SK-N-SH (cell line): ENCODE measurements at regions not wholly inside any gene's neighbourhood (a gene's known extent, or its start where the extent isn't known, plus 50 kb on each side); places are given as distances from the start of the nearest gene placed in this dataset.
A peak's percentile ranks its signal among the peaks of the same experiment; 100 is the strongest.

ENCODE experiments used
- CTCF ChIA-PET: fragments of 300-600, 350-600 bp; formaldehyde crosslinking; extraction: SDS; loops from one replicate; lab custom pipeline; 2021; lab: Yijun Ruan, JAX
- POLR2A ChIA-PET: fragments of 350-600 bp; sonication (Branson Sonifier 250); formaldehyde crosslinking; extraction: SDS; loops from one replicate; lab custom pipeline; 2020; ENCODE audit warnings: antibody characterized with exemption, inconsistent platforms; lab: Yijun Ruan, JAX
- DNase-seq: peaks from one replicate; pipeline ENCODE4 v3.0.0; 2012
- H2AFZ ChIP-seq: fragments of 200-600 bp; sonication (generic); 2 replicates; pipeline ENCODE4 v1.8.1; 2016; ENCODE audit warnings: antibody characterized with exemption, mild to moderate bottlenecking, low read depth
- H3F3A ChIP-seq: fragments of 200-600 bp; sonication (generic); replicated peaks from 2 replicates; pipeline ENCODE3; 2016; ENCODE audit warnings: antibody characterized with exemption, mild to moderate bottlenecking; ENCODE audit not compliant: insufficient read depth
- H3K27ac ChIP-seq, 2 experiments: fragments of 200-500 bp in 1 of 2; fragments of 200-600 bp in 1 of 2; sonication (Bioruptor generic) in 1 of 2; sonication (generic), shearing (Covaris generic) in 1 of 2; 2 replicates each; pipeline versions ENCODE4 v1.5.1 to v1.6.1; 2014 to 2016; ENCODE audit warnings: low read depth in 2 of 2, inconsistent platforms in 1 of 2, low read length in 1 of 2, mild to moderate bottlenecking in 1 of 2, mixed read lengths in 1 of 2
- H3K27me3 ChIP-seq: fragments of 200-600 bp; sonication (generic), shearing (Covaris generic); 2 replicates; pipeline ENCODE4 v1.6.1; 2016; ENCODE audit warnings: mixed run types; ENCODE audit not compliant: insufficient read depth
- H3K36me3 ChIP-seq, 2 experiments: fragments of 200-500 bp in 1 of 2; fragments of 200-600 bp in 1 of 2; sonication (Bioruptor generic) in 1 of 2; sonication (generic) in 1 of 2; replicated peaks in 1 of 2; 2 replicates each; pipeline versions ENCODE3 to v1.5.1; 2014 to 2016; ENCODE audit warnings: low read length in 1 of 2, mild to moderate bottlenecking in 1 of 2; ENCODE audit not compliant: insufficient read depth in 2 of 2, control insufficient read depth in 1 of 2
- H3K4me1 ChIP-seq, 2 experiments: fragments of 200-500 bp in 1 of 2; fragments of 200-600 bp in 1 of 2; sonication (Bioruptor generic) in 1 of 2; sonication (generic), shearing (Covaris generic) in 1 of 2; 2 replicates each; pipeline versions ENCODE4 v1.5.1 to v1.6.1; 2014 to 2016; ENCODE audit warnings: low read depth in 1 of 2, low read length in 1 of 2, mixed run types in 1 of 2; ENCODE audit not compliant: insufficient read depth in 2 of 2, control insufficient read depth in 1 of 2
- H3K4me2 ChIP-seq: fragments of 200-600 bp; sonication (generic), shearing (Covaris generic); 2 replicates; pipeline ENCODE4 v1.6.1; 2017; ENCODE audit warnings: mixed run types
- H3K4me3 ChIP-seq, 2 experiments: fragments of 200-500 bp in 1 of 2; fragments of 200-600 bp in 1 of 2; sonication (Bioruptor generic) in 1 of 2; sonication (generic), shearing (Covaris generic) in 1 of 2; 2 replicates each; pipeline versions ENCODE4 v1.5.1 to v1.8.1; 2014 to 2016; ENCODE audit warnings: low read depth in 2 of 2, inconsistent platforms in 1 of 2, low read length in 1 of 2, mild to moderate bottlenecking in 1 of 2, mixed read lengths in 1 of 2, moderate library complexity in 1 of 2
- H3K79me2 ChIP-seq: fragments of 200-600 bp; sonication (generic); 2 replicates; pipeline ENCODE4 v1.8.1; 2017; ENCODE audit warnings: mild to moderate bottlenecking; ENCODE audit not compliant: insufficient read depth
- H3K9ac ChIP-seq: fragments of 200-600 bp; sonication (generic); 2 replicates; pipeline ENCODE4 v1.6.1; 2017; ENCODE audit warnings: mixed run types
- H3K9me2 ChIP-seq: fragments of 200-600 bp; sonication (generic); 2 replicates; pipeline ENCODE4 v1.6.1; 2017; ENCODE audit warnings: mixed run types
- H3K9me3 ChIP-seq: fragments of 200-600 bp; sonication (generic); 2 replicates; pipeline ENCODE4 v1.6.1; 2017; ENCODE audit warnings: mixed run types, mild to moderate bottlenecking, moderate library complexity
- H4K20me1 ChIP-seq: fragments of 200-600 bp; sonication (generic); 2 replicates; pipeline ENCODE4 v1.6.1; 2017; ENCODE audit warnings: mild to moderate bottlenecking, mixed run types; ENCODE audit not compliant: insufficient read depth
- CTCF ChIP-seq: fragments of 200-600 bp; sonication (generic); IDR thresholded peaks from 2 replicates; pipeline ENCODE4 v1.6.1; 2017; ENCODE audit warnings: antibody characterized with exemption, mild to moderate bottlenecking, moderate library complexity
- ELF1 ChIP-seq: IDR thresholded peaks from 2 replicates; pipeline ENCODE4 v1.4.0; 2012
- EZH2phosphoT487 ChIP-seq: fragments of 200-600 bp; sonication (generic); IDR thresholded peaks from 2 replicates; pipeline ENCODE4 v1.6.1; 2017; ENCODE audit warnings: low read depth, mixed run types, mild to moderate bottlenecking, antibody characterized with exemption, moderate library complexity, borderline replicate concordance
- FOSL2 ChIP-seq: IDR thresholded peaks from 2 replicates; pipeline ENCODE4 v1.4.0; 2012; ENCODE audit warnings: low read depth, mild to moderate bottlenecking, moderate library complexity, borderline replicate concordance
- FOXJ3 ChIP-seq: sonication (generic); formaldehyde crosslinking; IDR thresholded peaks from 2 replicates; pipeline ENCODE4 v1.5.1; 2020; ENCODE audit warnings: mild to moderate bottlenecking, missing genetic modification reagents
- FOXM1 ChIP-seq: IDR thresholded peaks from 2 replicates; pipeline ENCODE4 v1.4.0; 2012; ENCODE audit warnings: low read depth, mild to moderate bottlenecking
- GABPA ChIP-seq: IDR thresholded peaks from 2 replicates; pipeline ENCODE4 v1.4.0; 2012; ENCODE audit warnings: low read depth, mild to moderate bottlenecking
- GATA2 ChIP-seq: sonication (generic); formaldehyde crosslinking; IDR thresholded peaks from 2 replicates; pipeline ENCODE4 v1.5.0; 2020; ENCODE audit warnings: mild to moderate bottlenecking, missing genetic modification reagents
- IRF3 ChIP-seq: fragments of 150-350 bp; IDR thresholded peaks from 2 replicates; pipeline ENCODE4 v1.6.1; 2016; ENCODE audit warnings: mild to moderate bottlenecking, low read depth, low read length
- MAX ChIP-seq: IDR thresholded peaks from 2 replicates; pipeline ENCODE4 v1.4.0; 2012; ENCODE audit warnings: low read depth
- MXI1 ChIP-seq: IDR thresholded peaks from 2 replicates; pipeline ENCODE4 v1.6.1; 2012; ENCODE audit warnings: mild to moderate bottlenecking, low read depth, low read length, improper control_type of control experiment
- NFIC ChIP-seq: IDR thresholded peaks from 2 replicates; pipeline ENCODE4 v1.4.0; 2012; ENCODE audit warnings: borderline replicate concordance
- RAD21 ChIP-seq: IDR thresholded peaks from 2 replicates; pipeline ENCODE4 v1.6.1; 2012; ENCODE audit warnings: mild to moderate bottlenecking, low read length
- RFX5 ChIP-seq: IDR thresholded peaks from 2 replicates; pipeline ENCODE4 v1.6.1; 2012; ENCODE audit warnings: mild to moderate bottlenecking, improper control_type of control experiment, low read length
- RXRA ChIP-seq: IDR thresholded peaks from 2 replicates; pipeline ENCODE4 v1.4.0; 2012; ENCODE audit warnings: low read depth, mild to moderate bottlenecking, borderline replicate concordance
- SIN3A ChIP-seq: IDR thresholded peaks from 2 replicates; pipeline ENCODE4 v1.6.1; 2012; ENCODE audit warnings: low read depth, mild to moderate bottlenecking, low read length, moderate library complexity, borderline replicate concordance
- TAF1 ChIP-seq: IDR thresholded peaks from 2 replicates; pipeline ENCODE4 v1.6.1; 2012; ENCODE audit warnings: low read depth, mild to moderate bottlenecking, low read length, moderate library complexity, borderline replicate concordance
- TEAD4 ChIP-seq: IDR thresholded peaks from 2 replicates; pipeline ENCODE4 v1.4.0; 2012; ENCODE audit warnings: mild to moderate bottlenecking, borderline replicate concordance; ENCODE audit not compliant: insufficient read depth
- USF2 ChIP-seq: fragments of 150-350 bp; IDR thresholded peaks from 2 replicates; pipeline ENCODE4 v1.6.1; 2017; ENCODE audit warnings: antibody characterized with exemption, low read length, low read depth, borderline replicate concordance
- WGBS: methylation state at CpG from one replicate; pipeline ENCODE4 v1.1.6; 2017; ENCODE audit warnings: low lambda C conversion rate; 5-methylcytosine and 5-hydroxymethylcytosine counted together
- TF ChIP-seq, protein P1 (sequence below): IDR thresholded peaks from 2 replicates; pipeline ENCODE4 v1.4.0; 2012; ENCODE audit warnings: low read depth, borderline replicate concordance

DNA sequence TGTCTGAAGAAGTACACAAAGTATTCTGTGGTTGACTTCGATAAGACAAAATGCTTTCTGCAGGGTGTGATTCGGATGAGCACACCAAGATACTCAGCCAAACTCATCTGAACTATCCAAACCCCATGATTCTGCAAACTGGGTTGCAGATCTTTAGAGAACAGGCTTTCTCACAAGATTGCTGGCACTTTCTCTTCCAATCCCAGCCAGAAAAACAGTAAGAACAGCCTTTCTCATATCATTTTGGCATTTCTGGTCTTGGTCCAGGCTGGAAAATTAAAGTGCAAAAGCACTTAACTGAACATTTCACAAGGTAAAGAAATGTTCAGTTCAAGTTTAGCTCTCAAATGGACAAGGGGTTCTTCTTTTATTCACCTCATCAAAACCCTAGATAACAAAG, 269.1 kb downstream of the NR2F1-AS1 start:
- H3K4me3 ChIP-seq, result no peak overlapping the region
- no peaks in the 10 kb centered on the region for H3F3A ChIP-seq
- no peak for DNase-seq
- CTCF ChIA-PET, result interaction anchor here (1.8 kb wide), 1 partner anchor 10 kb away, joined by 6 read pairs; no protein-coding TSS in a partner anchor
- TF ChIP-seq TEAD4 (no peak), MXI1 (no peak), FOSL2 (no peak), USF2 (no peak)
- TF ChIP-seq, all 33 proteins: peak for 0
- POLR2A ChIA-PET, result no interaction called here
- no peaks in the 10 kb centered on the region for H3K79me2 ChIP-seq
- no peak overlapping the region for H3K27ac ChIP-seq
- H3K4me1 ChIP-seq, result peaks cover 0 to 9% of the 10 kb centered on the region in 2 experiments; a peak in 2 of 4 replicates
- no peak overlapping the region for H3K9ac ChIP-seq
- H3K27me3 ChIP-seq, result no peaks in the 10 kb centered on the region
- no peaks in the 10 kb centered on the region for H3K9me3 ChIP-seq
- H3K9me2 ChIP-seq, result no peaks in the 10 kb centered on the region
- H4K20me1 ChIP-seq, result no peaks in the 10 kb centered on the region
- H2AFZ ChIP-seq, result no peak overlapping the region
- H3K36me3 ChIP-seq, result no peaks in the 10 kb centered on the region
- 76% methylated on average over 2 of the region's 2 CpGs for WGBS
- no peak overlapping the region for H3K4me2 ChIP-seq

- Histone ChIP-seq H3K4me1 (peaks cover 9% of the 10 kb centered on the region in 2 experiments; a peak in 3 of 4 replicates), H2AFZ (no peak overlapping the region), H3K9ac (no peak overlapping the region), H4K20me1 (no peaks in the 10 kb centered on the region), H3K79me2 (no peaks in the 10 kb centered on the region), H3K9me3 (no peaks in the 10 kb centered on the region), H3F3A (no peaks in the 10 kb centered on the region), H3K36me3 (no peaks in the 10 kb centered on the region), H3K4me3 (no peak overlapping the region), H3K27me3 (no peaks in the 10 kb centered on the region), H3K4me2 (no peak overlapping the region), H3K27ac (peak overlapping the region in 1 of 2 experiments; percentile 24; a peak in 1 of 4 replicates), H3K9me2 (no peaks in the 10 kb centered on the region)
- ChIA-PET CTCF (no interaction called here), POLR2A (no interaction called here)
- no peak for DNase-seq
- no peak for TF ChIP-seq IRF3
- TF ChIP-seq SIN3A, result no peak
- TF ChIP-seq ELF1, result no peak
- TF ChIP-seq FOXJ3 (CRISPR knock-in tag), result no peak
- no peak for TF ChIP-seq RAD21
- TF ChIP-seq EZH2phosphoT487, result no peak
- TF ChIP-seq GATA2 (CRISPR knock-in tag), result peak; percentile 33; the same call in 1 of the 2 replicates
- peak; percentile 62; the same call in 1 of the 2 replicates for TF ChIP-seq FOXM1
- no peak for TF ChIP-seq GABPA
- TF ChIP-seq RFX5, result no peak
- TF ChIP-seq RXRA, result 0 out of 2 replicates have a peak, but pooled peaks have one; percentile 18
- peak; percentile 94 for TF ChIP-seq NFIC
- no peak for TF ChIP-seq CTCF
- no peak for TF ChIP-seq TAF1
- no peak for TF ChIP-seq MAX
- TF ChIP-seq FOSL2, result peak; percentile 71
- no peak for TF ChIP-seq MXI1
- TF ChIP-seq, protein P1, sequence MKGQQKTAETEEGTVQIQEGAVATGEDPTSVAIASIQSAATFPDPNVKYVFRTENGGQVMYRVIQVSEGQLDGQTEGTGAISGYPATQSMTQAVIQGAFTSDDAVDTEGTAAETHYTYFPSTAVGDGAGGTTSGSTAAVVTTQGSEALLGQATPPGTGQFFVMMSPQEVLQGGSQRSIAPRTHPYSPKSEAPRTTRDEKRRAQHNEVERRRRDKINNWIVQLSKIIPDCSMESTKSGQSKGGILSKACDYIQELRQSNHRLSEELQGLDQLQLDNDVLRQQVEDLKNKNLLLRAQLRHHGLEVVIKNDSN, result no peak
- TF ChIP-seq USF2, result no peak
These were observed 273.5 kb downstream of the NR2F1-AS1 start for GRCh38 chr5:93307557-93307956.
